Osteoblast (primary cell): ENCODE measurements at regions not wholly inside any gene's neighbourhood (a gene's known extent, or its start where the extent isn't known, plus 50 kb on each side); places are given as distances from the start of the nearest gene placed in this dataset.

Experiments used
- DNase-seq: peaks from one replicate; pipeline ENCODE4 v3.0.0; 2011; ENCODE audit warnings: low spot score, mixed read lengths; ENCODE audit not compliant: insufficient read length; ENCODE audit errors: missing footprints
- H2AFZ ChIP-seq: 2 replicates; pipeline ENCODE4 v1.6.0; 2011; ENCODE audit warnings: mild to moderate bottlenecking, low read length
- H3K27ac ChIP-seq: 2 replicates; pipeline ENCODE4 v1.5.1; 2011; ENCODE audit warnings: mild to moderate bottlenecking, low read depth, low read length, moderate library complexity
- H3K27me3 ChIP-seq: 2 replicates; pipeline ENCODE4 v1.6.0; 2012; ENCODE audit warnings: mild to moderate bottlenecking, control low read depth, inconsistent platforms, low read length, moderate library complexity; ENCODE audit not compliant: insufficient read depth
- H3K36me3 ChIP-seq: 2 replicates; pipeline ENCODE4 v1.5.1; 2011; ENCODE audit warnings: mild to moderate bottlenecking, low read length, control low read depth, moderate library complexity; ENCODE audit not compliant: insufficient read depth
- H3K4me1 ChIP-seq: 2 replicates; pipeline ENCODE4 v1.5.1; 2011; ENCODE audit warnings: mild to moderate bottlenecking, low read length, control low read depth, moderate library complexity; ENCODE audit not compliant: insufficient read depth
- H3K4me2 ChIP-seq: 2 replicates; pipeline ENCODE4 v1.6.0; 2011; ENCODE audit warnings: mild to moderate bottlenecking, low read length; ENCODE audit not compliant: insufficient read depth
- H3K4me3 ChIP-seq: fragments of 200-600 bp; sonication (generic); 3 replicates; pipeline ENCODE4 v1.5.1; 2012; ENCODE audit warnings: mild to moderate bottlenecking, low read length, inconsistent platforms; ENCODE audit not compliant: insufficient read depth
- H3K79me2 ChIP-seq: 2 replicates; pipeline ENCODE4 v1.6.0; 2012; ENCODE audit warnings: mild to moderate bottlenecking, low read length, control low read depth, inconsistent platforms; ENCODE audit not compliant: insufficient read depth
- H3K9me3 ChIP-seq: 2 replicates; pipeline ENCODE4 v1.5.1; 2011; ENCODE audit warnings: low read depth, low read length, control low read depth
- H4K20me1 ChIP-seq: 2 replicates; pipeline ENCODE4 v1.6.0; 2012; ENCODE audit warnings: mild to moderate bottlenecking, low read length, control low read depth; ENCODE audit not compliant: insufficient read depth
- TF ChIP-seq, protein P1 (sequence below): IDR thresholded peaks from 2 replicates; pipeline ENCODE4 v1.5.1; 2011; ENCODE audit warnings: mild to moderate bottlenecking, low read depth, low read length, moderate library complexity; ENCODE audit errors: extremely low read depth

DNA sequence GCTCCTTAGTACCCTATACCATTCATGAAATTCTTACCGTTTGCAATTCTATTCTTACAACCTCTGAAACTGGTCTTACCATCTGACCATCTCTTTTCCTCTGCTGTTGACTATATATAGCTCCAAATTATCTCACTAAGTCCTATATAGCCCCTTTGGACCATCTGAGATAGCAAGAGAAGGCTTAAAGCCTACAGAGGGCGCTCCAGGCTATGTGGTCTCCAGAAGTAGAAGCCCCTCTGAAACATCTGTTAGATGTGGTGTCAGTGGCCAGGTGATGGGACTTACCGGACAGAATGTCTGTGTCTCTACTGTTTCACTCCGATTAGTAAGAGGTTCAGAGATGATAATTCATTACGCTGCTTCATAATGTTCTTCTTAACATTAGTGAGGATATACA is 140.7 kb upstream of the BMP2 start:
- DNase-seq = no peak
- Histone ChIP-seq H3K4me3 (no peak overlapping the region), H3K4me1 (no peaks in the 10 kb centered on the region), H2AFZ (no peak overlapping the region), H3K4me2 (no peak overlapping the region), H3K9me3 (no peaks in the 10 kb centered on the region), H3K27ac (no peak overlapping the region), H3K36me3 (no peaks in the 10 kb centered on the region), H3K79me2 (no peaks in the 10 kb centered on the region), H3K27me3 (peaks cover 6% of the 10 kb centered on the region), H4K20me1 (no peaks in the 10 kb centered on the region)
- TF ChIP-seq, protein P1, sequence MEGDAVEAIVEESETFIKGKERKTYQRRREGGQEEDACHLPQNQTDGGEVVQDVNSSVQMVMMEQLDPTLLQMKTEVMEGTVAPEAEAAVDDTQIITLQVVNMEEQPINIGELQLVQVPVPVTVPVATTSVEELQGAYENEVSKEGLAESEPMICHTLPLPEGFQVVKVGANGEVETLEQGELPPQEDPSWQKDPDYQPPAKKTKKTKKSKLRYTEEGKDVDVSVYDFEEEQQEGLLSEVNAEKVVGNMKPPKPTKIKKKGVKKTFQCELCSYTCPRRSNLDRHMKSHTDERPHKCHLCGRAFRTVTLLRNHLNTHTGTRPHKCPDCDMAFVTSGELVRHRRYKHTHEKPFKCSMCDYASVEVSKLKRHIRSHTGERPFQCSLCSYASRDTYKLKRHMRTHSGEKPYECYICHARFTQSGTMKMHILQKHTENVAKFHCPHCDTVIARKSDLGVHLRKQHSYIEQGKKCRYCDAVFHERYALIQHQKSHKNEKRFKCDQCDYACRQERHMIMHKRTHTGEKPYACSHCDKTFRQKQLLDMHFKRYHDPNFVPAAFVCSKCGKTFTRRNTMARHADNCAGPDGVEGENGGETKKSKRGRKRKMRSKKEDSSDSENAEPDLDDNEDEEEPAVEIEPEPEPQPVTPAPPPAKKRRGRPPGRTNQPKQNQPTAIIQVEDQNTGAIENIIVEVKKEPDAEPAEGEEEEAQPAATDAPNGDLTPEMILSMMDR = no peak

DNA sequence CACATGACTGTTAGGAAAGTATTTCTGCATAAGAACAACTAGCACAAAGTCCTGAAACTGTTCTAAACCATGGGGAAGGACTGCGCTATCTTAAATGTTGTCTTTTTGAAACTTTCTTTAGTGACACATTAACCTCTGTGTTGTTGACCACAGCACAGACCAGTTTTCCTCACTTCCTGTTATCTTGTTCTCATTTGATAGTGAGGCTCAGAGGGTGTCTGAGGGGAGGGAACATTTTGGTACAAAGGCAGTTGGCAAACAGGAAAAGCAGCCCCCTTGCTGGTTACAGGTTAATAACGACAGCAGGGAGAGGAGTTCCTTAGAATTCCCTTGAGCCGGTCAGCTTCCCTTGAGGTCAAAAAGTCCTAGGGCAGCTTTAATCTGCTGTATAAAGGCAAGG is 143.5 kb upstream of the BMP2 start:
- Histone ChIP-seq H3K27ac (no peak overlapping the region), H3K27me3 (peaks cover 3% of the 10 kb centered on the region), H4K20me1 (no peaks in the 10 kb centered on the region), H3K4me3 (no peak overlapping the region), H3K79me2 (no peaks in the 10 kb centered on the region), H3K4me1 (no peaks in the 10 kb centered on the region), H3K36me3 (no peaks in the 10 kb centered on the region), H2AFZ (no peak overlapping the region), H3K4me2 (no peak overlapping the region), H3K9me3 (no peaks in the 10 kb centered on the region)
- TF ChIP-seq, protein P1 = no peak
- no peak for DNase-seq

DNA sequence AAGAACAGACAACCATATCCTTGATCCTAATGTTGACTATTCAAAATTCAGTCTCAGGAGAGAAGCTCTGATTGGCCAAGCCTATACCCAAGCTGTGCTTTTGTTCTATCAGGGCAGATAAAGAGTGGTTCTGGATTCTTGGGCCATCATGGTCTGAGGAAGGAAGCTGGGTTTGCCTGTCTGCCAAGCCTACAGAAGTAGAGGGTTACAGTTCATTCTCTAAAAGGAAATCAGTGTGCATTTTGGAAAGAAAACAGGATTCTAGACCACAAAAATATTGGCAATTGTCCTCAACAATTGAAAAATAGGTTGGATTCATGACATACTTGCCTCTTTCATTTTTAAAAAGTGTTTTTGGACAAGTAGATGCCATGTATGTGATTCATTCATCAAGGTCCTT is 145.4 kb upstream of the BMP2 start:
- no peaks in the 10 kb centered on the region for H3K9me3 ChIP-seq

DNA sequence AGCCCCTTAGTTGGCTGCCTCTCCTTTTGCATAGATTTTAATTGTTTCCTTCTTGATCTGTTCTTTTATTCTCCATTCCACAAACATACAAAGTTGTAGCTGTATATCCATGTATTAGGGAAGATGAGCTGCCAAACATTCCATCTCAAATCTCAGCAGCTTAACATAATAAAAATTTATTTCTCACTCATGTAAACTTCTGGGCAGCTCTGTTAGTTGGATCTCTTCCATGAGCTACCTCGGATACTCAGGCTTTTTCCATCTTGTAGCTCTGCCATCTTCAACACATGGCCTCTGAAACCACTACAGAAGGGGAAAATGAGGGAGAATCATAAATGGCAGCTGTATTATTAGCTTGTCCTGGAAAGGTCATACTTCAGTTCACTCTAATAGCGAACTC is 149.4 kb upstream of the BMP2 start:
- H2AFZ ChIP-seq = no peak overlapping the region

More for the DNA sequence above, 145.4 kb upstream of the BMP2 start:
- no peak overlapping the region for H2AFZ ChIP-seq
- H3K79me2 ChIP-seq = no peaks in the 10 kb centered on the region
- H3K4me2 ChIP-seq = no peak overlapping the region
- H3K4me3 ChIP-seq = no peak overlapping the region
- H3K4me1 ChIP-seq = no peaks in the 10 kb centered on the region
- no peak for DNase-seq
- TF ChIP-seq, protein P1 = no peak
- H3K27me3 ChIP-seq = no peaks in the 10 kb centered on the region
- no peaks in the 10 kb centered on the region for H3K36me3 ChIP-seq
- no peak overlapping the region for H3K27ac ChIP-seq
- H4K20me1 ChIP-seq = no peaks in the 10 kb centered on the region

More for the DNA sequence above, 149.4 kb upstream of the BMP2 start:
- H3K4me1 ChIP-seq = no peaks in the 10 kb centered on the region
- H3K4me2 ChIP-seq = no peak overlapping the region
- no peaks in the 10 kb centered on the region for H4K20me1 ChIP-seq
- H3K27ac ChIP-seq = no peak overlapping the region
- TF ChIP-seq, protein P1 = no peak
- no peaks in the 10 kb centered on the region for H3K9me3 ChIP-seq
- no peaks in the 10 kb centered on the region for H3K79me2 ChIP-seq
- no peaks in the 10 kb centered on the region for H3K36me3 ChIP-seq
- H3K4me3 ChIP-seq = no peak overlapping the region
- H3K27me3 ChIP-seq = no peaks in the 10 kb centered on the region
- no peak for DNase-seq
